Pancreas (tissue), 10 donors: ENCODE measurements at regions not wholly inside any gene's neighbourhood (a gene's known extent, or its start where the extent isn't known, plus 50 kb on each side); places are given as distances from the start of the nearest gene placed in this dataset.

Source experiments
- ATAC-seq, 4 donors: fragments of 200-7000 bp; cut with Tn5 transposase; one replicate each; pipeline versions ENCODE4 v1.8.0 to v1.9.1; 2020; ENCODE audit warnings: mild to moderate bottlenecking in 4 of 4, moderate library complexity in 4 of 4
- DNase-seq, 6 donors: peaks; one replicate each; pipeline ENCODE4 v3.0.0-alpha.2; 2020
- FAIRE-seq: peaks from 2 replicates; lab custom pipeline; 2012; peaks lifted over from hg19 to GRCh38; lab: Jason Lieb, UNC
- H3K27ac ChIP-seq, 4 donors: fragments of 200-600 bp; sonication (generic); 1 replicate in 3 of 4; 2 replicates in 1 of 4; pipeline versions ENCODE4 v1.5.0 to v1.8.0; 2020
- H3K27me3 ChIP-seq, 4 donors: fragments of 200-600 bp; one replicate each; pipeline ENCODE4 v1.8.0; 2021
- H3K36me3 ChIP-seq, 3 donors: fragments of 200-600 bp; sonication (generic) in 1 of 3; one replicate each; pipeline versions ENCODE4 v1.5.0 to v1.8.0; 2020 to 2021
- H3K4me1 ChIP-seq, 3 donors: fragments of 200-600 bp; one replicate each; pipeline ENCODE4 v1.8.0; 2021
- H3K4me3 ChIP-seq, 4 donors: fragments of 200-600 bp; sonication (generic) in 2 of 4; one replicate each; pipeline versions ENCODE4 v1.5.0 to v1.8.0; 2020 to 2021
- H3K9me3 ChIP-seq, 4 donors: fragments of 200-600 bp; one replicate each; pipeline ENCODE4 v1.8.0; 2021
- CTCF ChIP-seq, 4 donors: fragments of 200-600 bp; sonication (generic) in 3 of 4; IDR thresholded peaks; one replicate each; pipeline versions ENCODE4 v1.5.0 to v1.8.0; 2021; ENCODE audit warnings: antibody characterized with exemption in 4 of 4
- WGBS, 2 donors: extraction: QIAGEN DNeasy Blood & Tissue Kit; methylation state at CpG; one replicate each; pipeline ENCODE4 v1.1.7; 2013; 5-methylcytosine and 5-hydroxymethylcytosine counted together
- intact Hi-C, 3 donors: fragments of 100-400 bp; cut with DNase I; formaldehyde crosslinking; loops; one replicate each; pipeline versions ENCODE4 v1.11.1 to v1.14.2; 2022
- donor health status: healthy with polysubstance abuse.
- donor health status: DM: no; HTN: no; CAD: no; lungs with moderate emphysema.
- donor health status: DM: no; HTN: no; CAD: no.
- donor health status: control.
- donor health status: control.
- donor health status: Bipolar disorder and iron deficiency.
- donor health status: DM: yes; HTN: yes; CAD: no.
- donor health status: DM: no; HTN: no; CAD: no.
- donor health status: DM: no; HTN: no; CAD: no.
- donor health status: DM: yes; HTN: yes; CAD: no.

DNA sequence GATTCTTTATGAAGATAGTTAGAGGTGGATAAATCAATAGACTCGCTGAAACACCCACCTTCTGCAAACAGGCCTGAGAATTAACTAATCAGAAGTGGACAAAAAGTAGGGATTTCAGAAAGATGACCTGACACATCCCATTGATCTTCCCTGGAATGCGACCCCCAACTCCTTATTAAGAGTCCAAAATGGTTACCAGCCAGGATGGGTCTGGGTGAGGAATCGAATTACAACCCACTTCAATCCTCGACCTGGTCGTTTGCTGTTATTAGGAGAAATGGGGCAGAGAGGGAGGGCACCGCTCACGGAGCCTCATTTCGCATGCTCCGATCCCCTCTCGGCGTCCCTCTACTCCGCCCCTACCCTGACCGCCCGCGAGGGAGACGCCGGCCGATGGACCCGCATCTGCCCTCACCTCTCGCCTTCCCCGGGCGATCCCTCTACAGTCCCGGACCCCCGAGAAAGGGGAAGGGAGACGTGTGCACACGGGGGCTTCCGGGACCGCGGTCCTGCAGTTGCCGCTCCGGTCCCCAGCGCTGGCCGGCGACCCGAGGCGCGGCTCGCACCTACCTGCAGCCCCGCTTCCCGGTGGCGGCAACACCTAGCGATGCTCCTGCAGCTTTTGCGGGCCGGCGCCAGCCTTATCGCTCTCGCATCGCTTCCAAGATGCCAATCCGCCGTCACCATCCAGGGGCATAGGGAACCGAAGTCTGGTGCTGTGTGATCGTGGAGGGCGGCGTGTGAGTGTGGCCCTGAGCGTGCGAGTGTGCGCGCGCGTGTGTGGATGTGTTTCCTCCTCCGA, 69.3 kb upstream of the USP15 start:
- no peak overlapping the region for H3K27ac ChIP-seq
- peak overlapping the region in 2 of 4 donors; percentile 2 to 36 for H3K4me3 ChIP-seq
- H3K4me1 ChIP-seq = peaks cover 0 to 14% (median 7%) of the 10 kb centered on the region in 3 donors
- no peaks in the 10 kb centered on the region for H3K9me3 ChIP-seq
- TF ChIP-seq CTCF (IDR thresholded peaks at IDR 0.05) = no peak
- no peaks in the 10 kb centered on the region for H3K36me3 ChIP-seq
- DNase-seq (peak in 2 of 6 donors; percentile 61 to 62), FAIRE-seq (no peak), ATAC-seq (peak in 3 of 4 donors; percentile 6 to 20 (median 11))
- intact Hi-C loops = no loop called here
- peaks cover 0 to 10% (median 0%) of the 10 kb centered on the region in 4 donors for H3K27me3 ChIP-seq
- 2 to 4% methylated on average over 59 to 61 of the region's 61 CpGs for whole genome bisulfite sequencing, 2 donors

DNA sequence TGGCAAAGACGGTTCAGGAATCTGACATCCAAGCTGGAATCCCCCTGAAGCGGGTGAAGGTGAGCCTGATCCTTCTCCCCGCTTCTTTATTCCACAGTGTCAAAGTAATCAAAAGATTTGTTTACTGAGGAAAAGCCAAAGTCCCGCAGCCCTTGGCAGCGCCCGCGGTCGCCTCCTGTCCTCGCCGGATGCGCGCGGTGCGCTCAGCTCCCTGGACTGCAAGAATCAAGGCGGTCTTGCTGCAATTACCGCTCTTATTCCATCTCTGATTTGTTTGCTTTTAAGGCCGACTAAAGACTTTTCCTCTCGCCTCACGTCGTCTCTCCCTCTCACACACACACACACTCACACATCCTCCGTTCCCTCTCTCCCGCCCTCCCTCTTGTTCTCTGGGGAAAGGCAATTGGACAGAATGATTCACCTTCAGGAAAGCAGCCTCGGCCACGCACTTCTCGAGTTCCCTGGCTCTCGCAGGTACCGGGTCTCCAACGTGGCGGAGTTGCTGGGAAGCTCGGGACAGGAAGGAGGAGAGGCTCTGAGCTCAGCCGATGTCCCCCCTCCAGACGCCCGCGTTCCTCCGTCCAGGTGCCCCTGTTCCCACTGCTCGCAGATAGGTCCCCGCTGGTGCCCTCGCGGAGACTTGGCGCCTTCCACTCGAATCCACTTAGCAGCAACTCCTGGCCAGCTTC, 68.6 kb upstream of the USP15 start:
- H3K36me3 ChIP-seq = no peaks in the 10 kb centered on the region
- ATAC-seq = peak; percentile 47 to 54 (median 52)
- no peaks in the 10 kb centered on the region for H3K9me3 ChIP-seq
- H3K27me3 ChIP-seq = peaks cover 0 to 10% (median 0%) of the 10 kb centered on the region in 4 donors
- intact Hi-C loops = no loop called here
- peaks cover 0 to 14% (median 7%) of the 10 kb centered on the region in 3 donors for H3K4me1 ChIP-seq
- WGBS, 2 donors = 4 to 6% methylated on average over 40 to 41 of the region's 41 CpGs
- peak in 4 of 6 donors; percentile 15 to 75 (median 46) for DNase-seq
- no peak for TF ChIP-seq CTCF (IDR thresholded peaks at IDR 0.05)
- no peak for FAIRE-seq
- peak overlapping the region in 3 of 4 donors; percentile 13 to 36 (median 27) for H3K4me3 ChIP-seq
- no peak overlapping the region for H3K27ac ChIP-seq

- peak; percentile 54 for FAIRE-seq
These were observed 67.9 kb upstream of the USP15 start for GRCh38 chr12:62192180-62192902.

DNA sequence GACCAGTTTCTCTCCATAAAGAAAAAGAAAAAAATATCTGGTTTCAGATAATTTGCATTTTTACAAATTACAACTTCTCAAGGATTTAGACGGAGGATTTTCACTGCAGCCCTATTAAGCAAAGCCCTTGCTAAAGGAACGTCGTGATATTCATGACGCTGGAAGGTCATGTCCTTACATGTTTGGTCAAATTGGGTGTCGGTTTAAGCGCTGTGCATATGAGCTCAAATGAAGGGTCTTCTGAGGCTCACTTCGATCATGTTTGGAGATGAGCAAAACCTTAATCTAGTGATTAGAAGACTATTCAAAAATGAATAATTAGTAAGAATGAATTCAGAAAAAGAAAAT, 67.3 kb upstream of the USP15 start:
- Histone ChIP-seq H3K27ac (no peak overlapping the region), H3K36me3 (no peaks in the 10 kb centered on the region), H3K9me3 (no peaks in the 10 kb centered on the region), H3K27me3 (peaks cover 0 to 10% (median 0%) of the 10 kb centered on the region in 4 donors), H3K4me3 (peak overlapping the region in 2 of 4 donors; percentile 27 to 36), H3K4me1 (peaks cover 0 to 14% (median 7%) of the 10 kb centered on the region in 3 donors)
- TF ChIP-seq CTCF (IDR thresholded peaks at IDR 0.05) = no peak
- intact Hi-C loops = no loop called here
- ATAC-seq (peak in 1 of 4 donors; percentile 3), DNase-seq (no peak), FAIRE-seq (no peak)
- 21% methylated on average over 7 of the region's 7 CpGs for WGBS, 2 donors

More at GRCh38 chr12:62192180-62192902, 67.9 kb upstream of the USP15 start:
- H3K9me3 ChIP-seq = no peaks in the 10 kb centered on the region
- no peaks in the 10 kb centered on the region for H3K36me3 ChIP-seq
- DNase-seq (peak in 5 of 6 donors; percentile 20 to 56 (median 47)), ATAC-seq (peak; percentile 82 to 97 (median 96))
- WGBS, 2 donors = 0 to 1% methylated on average over 34 of the region's 34 CpGs
- no peak overlapping the region for H3K27ac ChIP-seq
- peak; percentile 13 to 53 (median 46) for TF ChIP-seq CTCF (IDR thresholded peaks at IDR 0.05)
- H3K4me3 ChIP-seq = peak overlapping the region; percentile 5 to 36 (median 20)
- peaks cover 0 to 10% (median 0%) of the 10 kb centered on the region in 4 donors for H3K27me3 ChIP-seq
- intact Hi-C loops = no loop called here
- H3K4me1 ChIP-seq = peaks cover 0 to 14% (median 7%) of the 10 kb centered on the region in 3 donors
